H9 (cell line): ENCODE measurements at regions not wholly inside any gene's neighbourhood (a gene's known extent, or its start where the extent isn't known, plus 50 kb on each side); places are given as distances from the start of the nearest gene placed in this dataset.
"Not testable (repeated sequence)": the region's sequence is repeated elsewhere in the genome, so short reads cannot be mapped to it uniquely, and the experiment has no call there.

Source experiments
- DNase-seq: peaks from one replicate; pipeline ENCODE4 v3.0.0-alpha.2; 2017
- H2AFZ ChIP-seq: one replicate; pipeline ENCODE4 v1.6.1; 2013; ENCODE audit warnings: mild to moderate bottlenecking, low read length, control low read depth, moderate library complexity
- H2AK5ac ChIP-seq: 2 replicates; pipeline ENCODE4 v1.6.1; 2013; ENCODE audit warnings: low read length, control low read depth, mixed read lengths; ENCODE audit not compliant: insufficient read length
- H2BK120ac ChIP-seq: one replicate; pipeline ENCODE4 v1.6.1; 2013; ENCODE audit warnings: low read depth, mild to moderate bottlenecking, low read length, control low read depth, inconsistent platforms; ENCODE audit not compliant: poor library complexity, severe bottlenecking
- H2BK12ac ChIP-seq: 2 replicates; pipeline ENCODE4 v1.6.1; 2013; ENCODE audit warnings: low read length, control low read depth, mixed read lengths, low read depth; ENCODE audit not compliant: insufficient read length
- H2BK15ac ChIP-seq: 2 replicates; pipeline ENCODE4 v1.6.1; 2013; ENCODE audit warnings: low read depth, low read length, control low read depth
- H2BK20ac ChIP-seq: one replicate; pipeline ENCODE4 v1.6.1; 2013; ENCODE audit warnings: low read depth, mild to moderate bottlenecking, low read length, control low read depth, inconsistent platforms; ENCODE audit not compliant: poor library complexity, severe bottlenecking
- H2BK5ac ChIP-seq: 2 replicates; pipeline ENCODE4 v1.6.1; 2013; ENCODE audit warnings: low read length, control low read depth, mixed read lengths; ENCODE audit not compliant: insufficient read length
- H3K14ac ChIP-seq: 2 replicates; pipeline ENCODE4 v1.6.1; 2013; ENCODE audit warnings: low read length, control low read depth; ENCODE audit not compliant: insufficient read depth
- H3K18ac ChIP-seq: 2 replicates; pipeline ENCODE4 v1.6.1; 2013; ENCODE audit warnings: low read depth, mild to moderate bottlenecking, mixed read lengths, low read length, control low read depth; ENCODE audit not compliant: insufficient read length
- H3K23ac ChIP-seq: 2 replicates; pipeline ENCODE4 v1.6.1; 2013; ENCODE audit warnings: low read length, control low read depth, mixed read lengths, low read depth; ENCODE audit not compliant: insufficient read length
- H3K23me2 ChIP-seq: 2 replicates; pipeline ENCODE4 v1.6.1; 2013; ENCODE audit warnings: low read depth, mild to moderate bottlenecking, mixed read lengths, low read length, control low read depth; ENCODE audit not compliant: insufficient read length, poor library complexity, severe bottlenecking
- H3K27ac ChIP-seq: 2 replicates; pipeline ENCODE4 v1.5.1; 2013; ENCODE audit warnings: low read length, control low read depth, mixed read lengths, low read depth; ENCODE audit not compliant: insufficient read length
- H3K27me3 ChIP-seq: 2 replicates; pipeline ENCODE4 v1.6.1; 2013; ENCODE audit warnings: low read length, control low read depth, inconsistent platforms; ENCODE audit not compliant: insufficient read depth
- H3K4ac ChIP-seq: 2 replicates; pipeline ENCODE4 v1.6.1; 2013; ENCODE audit warnings: low read depth, mild to moderate bottlenecking, control low read depth, inconsistent platforms, low read length, moderate library complexity
- H3K4me1 ChIP-seq: 2 replicates; pipeline ENCODE4 v1.6.1; 2013; ENCODE audit warnings: low read length, control low read depth, inconsistent platforms; ENCODE audit not compliant: insufficient read depth
- H3K4me2 ChIP-seq: 2 replicates; pipeline ENCODE4 v1.6.1; 2013; ENCODE audit warnings: low read length, control low read depth, mixed read lengths; ENCODE audit not compliant: insufficient read length, insufficient read depth
- H3K56ac ChIP-seq: 2 replicates; pipeline ENCODE4 v1.6.1; 2013; ENCODE audit warnings: low read depth, mild to moderate bottlenecking, mixed read lengths, low read length, control low read depth; ENCODE audit not compliant: insufficient read length
- H3K79me1 ChIP-seq: 2 replicates; pipeline ENCODE4 v1.6.1; 2013; ENCODE audit warnings: low read depth, mild to moderate bottlenecking, moderate library complexity, low read length, control low read depth, inconsistent platforms; ENCODE audit not compliant: insufficient read depth, poor library complexity, severe bottlenecking
- H3K79me2 ChIP-seq: 2 replicates; pipeline ENCODE4 v1.6.1; 2013; ENCODE audit warnings: low read length, control low read depth, inconsistent platforms; ENCODE audit not compliant: insufficient read depth
- H3K9ac ChIP-seq: 2 replicates; pipeline ENCODE4 v1.6.1; 2013; ENCODE audit warnings: low read length, control low read depth, mixed read lengths; ENCODE audit not compliant: insufficient read length; ENCODE audit errors: extremely low read depth
- H3K9me3 ChIP-seq: one replicate; pipeline ENCODE4 v1.6.1; 2013; ENCODE audit warnings: low read depth, low read length, inconsistent platforms; ENCODE audit not compliant: control insufficient read depth
- H3T11ph ChIP-seq: one replicate; pipeline ENCODE4 v1.6.1; 2013; ENCODE audit warnings: mild to moderate bottlenecking, low read length, control low read depth, inconsistent platforms
- H4K20me1 ChIP-seq: one replicate; pipeline ENCODE4 v1.6.1; 2013; ENCODE audit not compliant: control insufficient read depth, insufficient read length, insufficient read depth
- H4K5ac ChIP-seq: 2 replicates; pipeline ENCODE4 v1.6.1; 2013; ENCODE audit warnings: low read depth, mild to moderate bottlenecking, mixed read lengths, low read length, control low read depth; ENCODE audit not compliant: insufficient read length
- H4K8ac ChIP-seq: replicated peaks from 2 replicates; pipeline ENCODE4 v1.6.1; 2013; ENCODE audit warnings: low read length, control low read depth, mixed read lengths, low read depth; ENCODE audit not compliant: insufficient read length
- H4K91ac ChIP-seq: 2 replicates; pipeline ENCODE4 v1.6.1; 2013; ENCODE audit warnings: low read depth, mild to moderate bottlenecking, moderate library complexity, mixed read lengths, low read length, control low read depth; ENCODE audit not compliant: insufficient read length
- H3K27ac Mint-ChIP-seq, 3 experiments: 2 replicates in 2 of 3; 3 replicates in 1 of 3; pipeline ENCODE4 v1.8.0; 2020 to 2021; ENCODE audit warnings: mixed read lengths in 3 of 3, mild to moderate bottlenecking in 1 of 3, moderate library complexity in 1 of 3
- H3K27me3 Mint-ChIP-seq: 2 replicates; pipeline ENCODE4 v1.8.0; 2021; ENCODE audit warnings: low read depth, mild to moderate bottlenecking, moderate library complexity, mixed read lengths
- H3K36me3 Mint-ChIP-seq, 3 experiments: 2 replicates in 2 of 3; 3 replicates in 1 of 3; pipeline ENCODE4 v1.8.0; 2020 to 2021; ENCODE audit warnings: low read depth in 3 of 3, mixed read lengths in 3 of 3; ENCODE audit not compliant: insufficient read depth in 1 of 3
- H3K4me1 Mint-ChIP-seq, 2 experiments: 2 replicates each; pipeline ENCODE4 v1.8.0; 2020; ENCODE audit warnings: mixed read lengths in 2 of 2
- H3K4me3 Mint-ChIP-seq, 2 experiments: 2 replicates in 1 of 2; 3 replicates in 1 of 2; pipeline ENCODE4 v1.8.0; 2020 to 2021; ENCODE audit warnings: mild to moderate bottlenecking in 2 of 2, mixed read lengths in 2 of 2, moderate library complexity in 1 of 2
- H3K9me3 Mint-ChIP-seq, 2 experiments: 2 replicates in 1 of 2; 3 replicates in 1 of 2; pipeline ENCODE4 v1.8.0; 2020; ENCODE audit warnings: mild to moderate bottlenecking in 2 of 2, mixed read lengths in 2 of 2, moderate library complexity in 1 of 2
- WGBS: extraction: QIAGEN DNeasy Blood & Tissue Kit; methylation state at CpG from one replicate; pipeline ENCODE4 v1.1.7; 2013; ENCODE audit warnings: missing lambda C conversion rate, low lambda C conversion rate, mixed read lengths; ENCODE audit not compliant: insufficient read length; ENCODE audit errors: extremely low coverage; 5-methylcytosine and 5-hydroxymethylcytosine counted together

GRCh38 chr7:26424319-26424718 is 132.7 kb downstream of the SNX10 start:
- H2AK5ac ChIP-seq, H3K4ac ChIP-seq, H3K4me1 ChIP-seq, H4K20me1 ChIP-seq, DNase-seq, H3K36me3 Mint-ChIP-seq, H3K18ac ChIP-seq, H3K9me3 ChIP-seq, H3K4me2 ChIP-seq, H2BK5ac ChIP-seq, H4K91ac ChIP-seq, H4K5ac ChIP-seq, H2BK20ac ChIP-seq, H2BK120ac ChIP-seq, H3K27ac Mint-ChIP-seq, H3K14ac ChIP-seq, H2BK12ac ChIP-seq, H3T11ph ChIP-seq, H3K9me3 Mint-ChIP-seq, H3K23ac ChIP-seq, H3K79me1 ChIP-seq, H2BK15ac ChIP-seq, H3K27ac ChIP-seq, H3K27me3 ChIP-seq, H2AFZ ChIP-seq, H3K56ac ChIP-seq, H3K4me3 Mint-ChIP-seq, H3K23me2 ChIP-seq, H3K27me3 Mint-ChIP-seq, H3K9ac ChIP-seq, H4K8ac ChIP-seq, H3K79me2 ChIP-seq: not testable (repeated sequence)
- no CpG with 5 or more reads among the region's 1 CpG for WGBS
- peaks cover 21 to 27% of the 10 kb centered on the region in 2 experiments for H3K4me1 Mint-ChIP-seq
